ENCODE measurements at regions not wholly inside any gene's neighbourhood (a gene's known extent, or its start where the extent isn't known, plus 50 kb on each side); places are given as distances from the start of the nearest gene placed in this dataset.

- Histone ChIP-seq H3K36me3 (replicated peaks in 1 of 2; ENCODE audit: control insufficient read depth in 1 of 2, insufficient read depth in 2 of 2, low read length in 2 of 2) (no peaks in the 10 kb centered on the region), H3K79me2 (ENCODE audit: insufficient read depth, low read length) (no peaks in the 10 kb centered on the region), H4K20me1 (ENCODE audit: insufficient read depth, low read length) (no peaks in the 10 kb centered on the region), H3K9me3 (replicated peaks in 1 of 2; ENCODE audit: control insufficient read depth in 1 of 2, insufficient read depth in 1 of 2, low read length in 2 of 2) (peaks cover 6 to 12% of the 10 kb centered on the region in 2 donors), H3K4me1 (ENCODE audit: control insufficient read depth in 1 of 2, insufficient read depth in 2 of 2, low read length in 2 of 2) (no peaks in the 10 kb centered on the region), H3K27me3 (ENCODE audit: control insufficient read depth in 2 of 2, insufficient read depth in 2 of 2, low read length in 2 of 2) (peaks cover 37% of the 10 kb centered on the region in 2 donors), H3K27ac (ENCODE audit: low read depth in 1 of 2, low read length in 2 of 2) (no peak overlapping the region), H3K4me3 (replicated peaks in 1 of 3; ENCODE audit: low read depth in 2 of 3, low read length in 3 of 3) (no peak overlapping the region), H3K9ac (ENCODE audit: insufficient read depth, low read length, poor library complexity, severe bottlenecking) (no peak overlapping the region), H2AFZ (ENCODE audit: insufficient read depth, low read depth, low read length, poor library complexity, severe bottlenecking) (no peak overlapping the region), H3K4me2 (replicated peaks; ENCODE audit: extremely low read depth, low read length, poor library complexity, severe bottlenecking) (no peak overlapping the region)
- Mint-ChIP-seq H3K27ac (no peak overlapping the region), H3K36me3 (no peaks in the 10 kb centered on the region), H3K9me3 (peaks cover 3 to 17% (median 9%) of the 10 kb centered on the region in 7 donors), H3K27me3 (ENCODE audit: low read depth in 3 of 3) (peaks cover 25 to 33% (median 31%) of the 10 kb centered on the region in 3 donors), H3K4me1 (no peaks in the 10 kb centered on the region), H3K4me3 (peak overlapping the region in 1 of 2 donors; percentile 83)
- WGBS (ENCODE audit: insufficient coverage), result no CpG with 5 or more reads among the region's 7 CpGs
- intact Hi-C loops (cut with micrococcal nuclease), result no loop called here
- no peak for TF ChIP-seq CTCF (IDR thresholded peaks at IDR 0.05)
- DNase-seq, result no peak
Observed at GRCh38 chr1:88463401-88463985, 220.6 kb upstream of the PKN2 start.

- DNase-seq, result no peak
- H2AFZ ChIP-seq (ENCODE audit: insufficient read depth, low read depth, low read length, poor library complexity, severe bottlenecking), result no peak overlapping the region
- Mint-ChIP-seq H3K9me3 (peaks cover 3 to 17% (median 9%) of the 10 kb centered on the region in 7 donors), H3K4me3 (peak overlapping the region in 1 of 2 donors; percentile 23), H3K4me1 (no peaks in the 10 kb centered on the region), H3K36me3 (no peaks in the 10 kb centered on the region), H3K27me3 (ENCODE audit: low read depth in 3 of 3) (peaks cover 25 to 35% (median 29%) of the 10 kb centered on the region in 3 donors), H3K27ac (no peak overlapping the region)
- peaks cover 6 to 12% of the 10 kb centered on the region in 2 donors for H3K9me3 ChIP-seq (replicated peaks in 1 of 2; ENCODE audit: control insufficient read depth in 1 of 2, insufficient read depth in 1 of 2, low read length in 2 of 2)
- H3K27me3 ChIP-seq (ENCODE audit: control insufficient read depth in 2 of 2, insufficient read depth in 2 of 2, low read length in 2 of 2), result peaks cover 33 to 35% of the 10 kb centered on the region in 2 donors
- 100% methylated on average over 1 of the region's 4 CpGs for WGBS (ENCODE audit: insufficient coverage)
- no peaks in the 10 kb centered on the region for H4K20me1 ChIP-seq (ENCODE audit: insufficient read depth, low read length)
- no peak overlapping the region for H3K27ac ChIP-seq (ENCODE audit: low read depth in 1 of 2, low read length in 2 of 2)
- H3K4me3 ChIP-seq (replicated peaks in 1 of 3; ENCODE audit: low read depth in 2 of 3, low read length in 3 of 3), result no peak overlapping the region
- H3K4me1 ChIP-seq (ENCODE audit: control insufficient read depth in 1 of 2, insufficient read depth in 2 of 2, low read length in 2 of 2), result no peaks in the 10 kb centered on the region
- H3K4me2 ChIP-seq (replicated peaks; ENCODE audit: extremely low read depth, low read length, poor library complexity, severe bottlenecking), result no peak overlapping the region
- no peak for TF ChIP-seq CTCF (IDR thresholded peaks at IDR 0.05)
- no peaks in the 10 kb centered on the region for H3K36me3 ChIP-seq (replicated peaks in 1 of 2; ENCODE audit: control insufficient read depth in 1 of 2, insufficient read depth in 2 of 2, low read length in 2 of 2)
- no peaks in the 10 kb centered on the region for H3K79me2 ChIP-seq (ENCODE audit: insufficient read depth, low read length)
- no peak overlapping the region for H3K9ac ChIP-seq (ENCODE audit: insufficient read depth, low read length, poor library complexity, severe bottlenecking)
- intact Hi-C loops (cut with micrococcal nuclease), result no loop called here
Observed at GRCh38 chr1:88466011-88466410, 218.1 kb upstream of the PKN2 start.

All from CD14-positive monocyte (primary cell).